HL-60 (cell line): ENCODE measurements at regions not wholly inside any gene's neighbourhood (a gene's known extent, or its start where the extent isn't known, plus 50 kb on each side); places are given as distances from the start of the nearest gene placed in this dataset.

Experiments used
- DNase-seq, 2 experiments: peaks; one replicate each; pipeline ENCODE4 v3.0.0-alpha.2; 2010 to 2020; ENCODE audit warnings: low read depth in 1 of 2, low spot score in 1 of 2
- H3K27ac ChIP-seq: fragments of 250-450 bp; sonication (Bioruptor Pico); replicated peaks from 2 replicates; pipeline ENCODE4 v1.5.1; 2020; ENCODE audit warnings: mild to moderate bottlenecking, moderate library complexity
- H3K27me3 ChIP-seq: fragments of 250-450 bp; sonication (Bioruptor Pico); 2 replicates; pipeline ENCODE4 v1.5.1; 2021; ENCODE audit warnings: mild to moderate bottlenecking, moderate library complexity; ENCODE audit not compliant: insufficient read depth, poor library complexity, severe bottlenecking
- H3K4me3 ChIP-seq: replicated peaks from 2 replicates; pipeline ENCODE4 v1.5.1; 2011; ENCODE audit warnings: mild to moderate bottlenecking, control low read depth, low read length; ENCODE audit not compliant: insufficient read depth
- GABPA ChIP-seq: IDR thresholded peaks from 2 replicates; pipeline ENCODE4 v1.6.1; 2012; ENCODE audit warnings: low read depth
- POLR2AphosphoS5 ChIP-seq: IDR thresholded peaks from 2 replicates; pipeline ENCODE4 v1.6.1; 2012; ENCODE audit warnings: low read depth
- SPI1 ChIP-seq: IDR thresholded peaks from 2 replicates; pipeline ENCODE4 v1.6.1; 2012; ENCODE audit warnings: low read depth, mild to moderate bottlenecking, borderline replicate concordance
- TF ChIP-seq, protein P1 (sequence below): IDR thresholded peaks from 2 replicates; pipeline ENCODE4 v1.6.1; 2012; ENCODE audit warnings: low read depth; ENCODE audit not compliant: insufficient replicate concordance
- TF ChIP-seq, protein P2 (sequence below): IDR thresholded peaks from one replicate; pipeline ENCODE4 v1.5.1; 2011; ENCODE audit warnings: low read length, control low read depth, inconsistent platforms; ENCODE audit not compliant: insufficient read depth

DNA sequence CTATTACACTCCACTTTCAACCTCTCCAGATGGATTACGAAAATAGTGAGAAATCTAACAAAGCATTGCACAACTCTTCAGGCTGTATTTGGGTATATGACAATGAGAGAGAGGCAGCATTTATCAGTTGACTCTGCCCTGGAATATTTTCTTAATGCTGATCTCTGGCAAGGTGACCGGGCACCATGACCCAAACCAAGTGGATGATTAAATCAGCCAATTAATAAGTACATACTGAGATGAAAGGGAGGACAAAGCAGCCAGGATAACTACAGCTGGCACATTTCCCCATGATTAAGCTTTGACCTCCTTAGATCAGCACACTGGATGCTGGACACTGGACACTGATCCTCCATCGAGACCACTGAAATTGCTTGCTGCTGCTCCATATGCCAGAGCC, 218.2 kb downstream of the ASCL1 start:
- no peak overlapping the region for H3K27ac ChIP-seq
- no peak overlapping the region for H3K4me3 ChIP-seq
- no peaks in the 10 kb centered on the region for H3K27me3 ChIP-seq
- DNase-seq: no peak
- TF ChIP-seq, protein P1, sequence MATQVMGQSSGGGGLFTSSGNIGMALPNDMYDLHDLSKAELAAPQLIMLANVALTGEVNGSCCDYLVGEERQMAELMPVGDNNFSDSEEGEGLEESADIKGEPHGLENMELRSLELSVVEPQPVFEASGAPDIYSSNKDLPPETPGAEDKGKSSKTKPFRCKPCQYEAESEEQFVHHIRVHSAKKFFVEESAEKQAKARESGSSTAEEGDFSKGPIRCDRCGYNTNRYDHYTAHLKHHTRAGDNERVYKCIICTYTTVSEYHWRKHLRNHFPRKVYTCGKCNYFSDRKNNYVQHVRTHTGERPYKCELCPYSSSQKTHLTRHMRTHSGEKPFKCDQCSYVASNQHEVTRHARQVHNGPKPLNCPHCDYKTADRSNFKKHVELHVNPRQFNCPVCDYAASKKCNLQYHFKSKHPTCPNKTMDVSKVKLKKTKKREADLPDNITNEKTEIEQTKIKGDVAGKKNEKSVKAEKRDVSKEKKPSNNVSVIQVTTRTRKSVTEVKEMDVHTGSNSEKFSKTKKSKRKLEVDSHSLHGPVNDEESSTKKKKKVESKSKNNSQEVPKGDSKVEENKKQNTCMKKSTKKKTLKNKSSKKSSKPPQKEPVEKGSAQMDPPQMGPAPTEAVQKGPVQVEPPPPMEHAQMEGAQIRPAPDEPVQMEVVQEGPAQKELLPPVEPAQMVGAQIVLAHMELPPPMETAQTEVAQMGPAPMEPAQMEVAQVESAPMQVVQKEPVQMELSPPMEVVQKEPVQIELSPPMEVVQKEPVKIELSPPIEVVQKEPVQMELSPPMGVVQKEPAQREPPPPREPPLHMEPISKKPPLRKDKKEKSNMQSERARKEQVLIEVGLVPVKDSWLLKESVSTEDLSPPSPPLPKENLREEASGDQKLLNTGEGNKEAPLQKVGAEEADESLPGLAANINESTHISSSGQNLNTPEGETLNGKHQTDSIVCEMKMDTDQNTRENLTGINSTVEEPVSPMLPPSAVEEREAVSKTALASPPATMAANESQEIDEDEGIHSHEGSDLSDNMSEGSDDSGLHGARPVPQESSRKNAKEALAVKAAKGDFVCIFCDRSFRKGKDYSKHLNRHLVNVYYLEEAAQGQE: no peak
- TF ChIP-seq, protein P2, sequence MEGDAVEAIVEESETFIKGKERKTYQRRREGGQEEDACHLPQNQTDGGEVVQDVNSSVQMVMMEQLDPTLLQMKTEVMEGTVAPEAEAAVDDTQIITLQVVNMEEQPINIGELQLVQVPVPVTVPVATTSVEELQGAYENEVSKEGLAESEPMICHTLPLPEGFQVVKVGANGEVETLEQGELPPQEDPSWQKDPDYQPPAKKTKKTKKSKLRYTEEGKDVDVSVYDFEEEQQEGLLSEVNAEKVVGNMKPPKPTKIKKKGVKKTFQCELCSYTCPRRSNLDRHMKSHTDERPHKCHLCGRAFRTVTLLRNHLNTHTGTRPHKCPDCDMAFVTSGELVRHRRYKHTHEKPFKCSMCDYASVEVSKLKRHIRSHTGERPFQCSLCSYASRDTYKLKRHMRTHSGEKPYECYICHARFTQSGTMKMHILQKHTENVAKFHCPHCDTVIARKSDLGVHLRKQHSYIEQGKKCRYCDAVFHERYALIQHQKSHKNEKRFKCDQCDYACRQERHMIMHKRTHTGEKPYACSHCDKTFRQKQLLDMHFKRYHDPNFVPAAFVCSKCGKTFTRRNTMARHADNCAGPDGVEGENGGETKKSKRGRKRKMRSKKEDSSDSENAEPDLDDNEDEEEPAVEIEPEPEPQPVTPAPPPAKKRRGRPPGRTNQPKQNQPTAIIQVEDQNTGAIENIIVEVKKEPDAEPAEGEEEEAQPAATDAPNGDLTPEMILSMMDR: no peak
- TF ChIP-seq POLR2AphosphoS5 (no peak), SPI1 (no peak), GABPA (no peak)

DNA sequence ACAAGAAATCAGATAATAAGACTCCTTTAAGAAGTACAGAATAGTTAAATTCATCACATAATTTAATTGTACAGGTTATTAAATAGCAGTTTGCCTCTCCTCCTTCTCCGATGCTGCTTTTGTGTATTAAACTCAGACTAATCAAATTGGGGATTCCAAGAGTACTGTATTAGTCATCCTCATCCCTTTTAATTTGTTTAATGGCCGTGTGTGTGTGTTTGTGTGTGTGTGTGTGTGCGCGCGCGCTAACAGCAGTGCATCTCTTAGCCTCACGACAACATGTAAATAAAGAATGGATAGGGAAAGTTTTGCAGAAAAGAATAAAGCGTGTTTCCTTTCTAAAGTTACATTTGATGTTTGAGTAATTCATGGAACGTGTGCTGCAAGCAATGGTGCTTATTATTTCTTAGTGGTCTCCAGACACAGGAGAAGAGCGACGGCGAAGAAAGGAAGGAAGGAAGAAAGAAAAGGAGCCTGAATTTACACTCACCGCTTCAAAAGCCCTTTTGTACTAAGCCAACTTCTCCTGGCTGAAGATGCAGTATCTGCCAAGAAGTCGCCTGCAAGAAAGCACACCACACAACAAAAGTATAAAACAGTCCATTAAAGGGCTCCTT, 220.3 kb downstream of the ASCL1 start:
- Histone ChIP-seq H3K27me3 (no peaks in the 10 kb centered on the region), H3K4me3 (no peak overlapping the region), H3K27ac (no peak overlapping the region)
- TF ChIP-seq, protein P2: no peak
- no peak for TF ChIP-seq POLR2AphosphoS5
- TF ChIP-seq, protein P1: no peak
- no peak for TF ChIP-seq GABPA
- no peak for TF ChIP-seq SPI1
- DNase-seq: no peak

DNA sequence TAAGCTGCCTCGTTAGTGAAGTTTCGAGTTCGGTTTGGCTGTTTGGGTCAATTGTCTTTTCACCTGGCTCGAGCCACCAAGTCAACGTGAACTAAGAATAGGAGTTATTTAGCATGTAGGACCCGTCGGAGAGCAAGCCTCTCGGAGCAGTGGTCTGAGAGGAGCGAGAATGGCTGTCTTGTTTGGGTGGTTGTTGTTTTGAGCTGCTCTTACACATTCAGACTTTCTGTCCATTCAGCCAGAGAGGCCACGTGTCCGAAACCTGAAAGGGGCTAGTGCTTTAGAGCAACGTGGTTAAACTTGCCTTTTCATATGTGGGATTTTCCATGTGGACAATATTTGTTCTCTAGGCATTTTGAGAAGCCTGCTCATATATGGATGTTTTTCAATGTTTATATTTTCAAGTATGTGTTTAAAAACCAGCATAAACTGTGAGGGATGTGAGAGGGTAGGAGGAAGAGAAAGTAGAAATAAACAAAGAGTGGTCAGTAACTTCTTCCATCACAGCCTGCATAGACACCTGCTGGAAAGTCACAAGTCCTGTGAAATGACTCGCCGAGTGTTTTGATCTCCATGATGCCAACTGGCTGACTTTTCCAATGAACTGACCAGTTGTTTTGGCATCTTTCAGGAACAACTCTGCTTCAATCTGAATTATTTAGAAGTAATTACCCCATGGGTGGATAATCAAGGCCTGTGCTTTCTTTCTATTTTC, 221.0 kb downstream of the ASCL1 start:
- Histone ChIP-seq H3K27me3 (no peaks in the 10 kb centered on the region), H3K4me3 (no peak overlapping the region)
- DNase-seq: no peak

More for the DNA sequence above, 221.0 kb downstream of the ASCL1 start:
- no peak for TF ChIP-seq SPI1
- no peak for TF ChIP-seq POLR2AphosphoS5
- TF ChIP-seq, protein P1: no peak
- TF ChIP-seq GABPA: no peak
- TF ChIP-seq, protein P2: no peak
- H3K27ac ChIP-seq: no peak overlapping the region
